Thoracic aorta (tissue), 2 donors: ENCODE measurements at regions not wholly inside any gene's neighbourhood (a gene's known extent, or its start where the extent isn't known, plus 50 kb on each side); places are given as distances from the start of the nearest gene placed in this dataset.
"Not testable (repeated sequence)": the region's sequence is repeated elsewhere in the genome, so short reads cannot be mapped to it uniquely, and the experiment has no call there.

Source experiments
- ATAC-seq: fragments of 150-250 bp; one replicate; pipeline ENCODE4 v1.8.0; 2017; ENCODE audit warnings: low read depth; ENCODE audit not compliant: insufficient number of reproducible peaks, low FRiP score
- DNase-seq: peaks from one replicate; pipeline ENCODE4 v3.0.0-alpha.2; 2020; ENCODE audit warnings: low spot score
- H3K27ac ChIP-seq, 2 donors: fragments of 200-600 bp; sonication (generic); 1 replicate in 1 of 2; 2 replicates in 1 of 2; pipeline ENCODE4 v1.5.1; 2016; ENCODE audit warnings: mild to moderate bottlenecking in 2 of 2, moderate library complexity in 2 of 2
- H3K27me3 ChIP-seq: fragments of 200-600 bp; sonication (generic); replicated peaks from 2 replicates; pipeline ENCODE4 v1.6.0; 2016; ENCODE audit warnings: mild to moderate bottlenecking; ENCODE audit not compliant: insufficient read depth
- H3K36me3 ChIP-seq: fragments of 200-600 bp; sonication (generic); one replicate; pipeline ENCODE4 v1.5.1; 2016
- H3K4me1 ChIP-seq, 2 donors: fragments of 200-600 bp; sonication (generic); 1 replicate in 1 of 2; 2 replicates in 1 of 2; pipeline versions ENCODE4 v1.5.1 to v1.6.0; 2016; ENCODE audit warnings: low read depth in 2 of 2, mild to moderate bottlenecking in 1 of 2; ENCODE audit not compliant: control insufficient read depth in 1 of 2
- H3K4me3 ChIP-seq: fragments of 200-600 bp; sonication (generic); 2 replicates; pipeline ENCODE4 v1.5.1; 2016; ENCODE audit warnings: mild to moderate bottlenecking
- H3K9me3 ChIP-seq: fragments of 200-600 bp; sonication (generic); 2 replicates; pipeline ENCODE4 v1.5.1; 2016
- TF ChIP-seq, protein P1 (sequence below): fragments of 200-600 bp; sonication (generic); IDR thresholded peaks from one replicate; pipeline ENCODE4 v1.5.1; 2019; ENCODE audit warnings: antibody characterized with exemption

DNA sequence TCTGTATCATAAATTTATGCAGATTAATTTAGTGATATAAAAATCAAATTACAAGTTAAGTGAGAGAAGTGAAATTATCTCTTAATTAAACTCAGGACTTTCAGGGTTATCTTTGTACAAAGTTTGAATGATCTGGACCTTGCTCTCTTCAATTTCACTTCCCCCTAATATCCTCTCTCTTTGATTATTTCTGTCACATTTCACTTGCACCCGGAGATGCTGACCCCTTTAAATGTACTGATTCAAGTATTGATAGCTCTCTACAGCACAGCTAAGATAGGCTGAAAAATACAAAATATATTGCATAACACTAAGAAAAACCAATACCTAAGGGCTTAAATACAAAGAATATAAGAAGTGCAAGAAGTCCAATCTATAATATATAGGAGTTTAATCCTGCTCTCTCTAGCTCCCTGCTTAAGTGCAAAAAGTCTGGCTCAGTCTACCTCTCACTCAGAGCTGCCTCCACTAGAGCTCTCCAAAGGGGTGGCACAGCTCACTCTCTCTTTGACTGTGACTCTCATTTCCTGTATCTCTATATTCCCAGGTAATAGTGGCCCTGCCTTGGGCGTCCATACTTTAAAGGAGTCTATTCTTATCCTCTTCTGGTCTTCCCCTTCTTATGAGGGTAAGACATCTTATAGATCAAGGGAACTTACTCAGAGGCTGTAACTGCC is 588.4 kb downstream of the RFPL4B start:
- ATAC-seq = no peak
- no peak overlapping the region for H3K4me3 ChIP-seq
- H3K27ac ChIP-seq = no peak overlapping the region
- no peaks in the 10 kb centered on the region for H3K27me3 ChIP-seq
- H3K9me3 ChIP-seq = no peaks in the 10 kb centered on the region
- TF ChIP-seq, protein P1, sequence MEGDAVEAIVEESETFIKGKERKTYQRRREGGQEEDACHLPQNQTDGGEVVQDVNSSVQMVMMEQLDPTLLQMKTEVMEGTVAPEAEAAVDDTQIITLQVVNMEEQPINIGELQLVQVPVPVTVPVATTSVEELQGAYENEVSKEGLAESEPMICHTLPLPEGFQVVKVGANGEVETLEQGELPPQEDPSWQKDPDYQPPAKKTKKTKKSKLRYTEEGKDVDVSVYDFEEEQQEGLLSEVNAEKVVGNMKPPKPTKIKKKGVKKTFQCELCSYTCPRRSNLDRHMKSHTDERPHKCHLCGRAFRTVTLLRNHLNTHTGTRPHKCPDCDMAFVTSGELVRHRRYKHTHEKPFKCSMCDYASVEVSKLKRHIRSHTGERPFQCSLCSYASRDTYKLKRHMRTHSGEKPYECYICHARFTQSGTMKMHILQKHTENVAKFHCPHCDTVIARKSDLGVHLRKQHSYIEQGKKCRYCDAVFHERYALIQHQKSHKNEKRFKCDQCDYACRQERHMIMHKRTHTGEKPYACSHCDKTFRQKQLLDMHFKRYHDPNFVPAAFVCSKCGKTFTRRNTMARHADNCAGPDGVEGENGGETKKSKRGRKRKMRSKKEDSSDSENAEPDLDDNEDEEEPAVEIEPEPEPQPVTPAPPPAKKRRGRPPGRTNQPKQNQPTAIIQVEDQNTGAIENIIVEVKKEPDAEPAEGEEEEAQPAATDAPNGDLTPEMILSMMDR = no peak
- H3K4me1 ChIP-seq = peaks cover 0 to 6% of the 10 kb centered on the region in 2 donors
- H3K36me3 ChIP-seq = no peaks in the 10 kb centered on the region
- DNase-seq = no peak

DNA sequence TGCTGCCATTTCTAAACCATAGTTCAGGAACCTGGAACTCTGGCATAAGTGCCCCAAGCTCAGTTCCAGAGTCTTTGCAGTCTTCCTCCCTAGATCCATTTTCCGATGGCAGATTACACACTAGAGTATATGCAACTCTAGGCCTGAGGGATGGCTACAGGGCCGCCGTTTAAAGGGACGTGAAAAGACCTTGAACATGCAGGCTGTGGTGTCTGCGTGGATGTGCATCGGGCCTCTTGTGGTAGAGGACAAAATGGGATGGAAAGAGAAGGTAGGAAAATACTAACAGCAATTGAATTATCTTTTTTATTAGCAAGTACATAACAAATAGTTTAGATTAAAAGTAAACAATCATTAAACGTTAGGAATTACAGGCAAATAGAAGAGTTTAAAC is 588.9 kb downstream of the RFPL4B start:
- TF ChIP-seq, protein P1 = no peak
- H3K4me1 ChIP-seq = peaks cover 0 to 6% of the 10 kb centered on the region in 2 donors
- no peaks in the 10 kb centered on the region for H3K27me3 ChIP-seq

DNA sequence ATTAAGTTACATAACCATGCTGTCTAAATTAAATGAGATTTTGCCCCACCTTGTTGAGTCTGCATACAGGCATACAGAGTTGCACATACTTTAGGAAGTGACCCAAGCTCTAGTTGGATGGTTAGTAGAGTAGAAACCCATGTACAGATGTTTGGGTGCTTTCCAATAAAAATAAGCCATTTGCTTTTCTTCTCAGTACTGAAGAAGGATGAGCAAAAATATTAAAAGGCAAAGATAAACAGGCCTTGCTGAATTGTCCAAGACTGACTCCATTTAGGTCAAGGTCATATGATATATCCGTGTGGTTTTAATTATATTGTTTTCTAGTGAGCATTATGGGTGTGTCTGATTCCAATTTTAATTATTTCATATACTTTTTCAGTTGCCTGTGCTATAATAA is 589.4 kb downstream of the RFPL4B start:
- Histone ChIP-seq H3K9me3 (no peaks in the 10 kb centered on the region), H3K27ac (no peak overlapping the region), H3K27me3 (no peaks in the 10 kb centered on the region), H3K36me3 (no peaks in the 10 kb centered on the region), H3K4me3 (no peak overlapping the region), H3K4me1 (peaks cover 2 to 8% of the 10 kb centered on the region in 2 donors)
- DNase-seq = no peak
- ATAC-seq = no peak
- TF ChIP-seq, protein P1 = no peak

More for the DNA sequence above, 588.9 kb downstream of the RFPL4B start:
- DNase-seq (no peak), ATAC-seq (no peak)
- no peaks in the 10 kb centered on the region for H3K36me3 ChIP-seq
- H3K4me3 ChIP-seq = no peak overlapping the region
- H3K9me3 ChIP-seq = no peaks in the 10 kb centered on the region
- H3K27ac ChIP-seq = no peak overlapping the region

DNA sequence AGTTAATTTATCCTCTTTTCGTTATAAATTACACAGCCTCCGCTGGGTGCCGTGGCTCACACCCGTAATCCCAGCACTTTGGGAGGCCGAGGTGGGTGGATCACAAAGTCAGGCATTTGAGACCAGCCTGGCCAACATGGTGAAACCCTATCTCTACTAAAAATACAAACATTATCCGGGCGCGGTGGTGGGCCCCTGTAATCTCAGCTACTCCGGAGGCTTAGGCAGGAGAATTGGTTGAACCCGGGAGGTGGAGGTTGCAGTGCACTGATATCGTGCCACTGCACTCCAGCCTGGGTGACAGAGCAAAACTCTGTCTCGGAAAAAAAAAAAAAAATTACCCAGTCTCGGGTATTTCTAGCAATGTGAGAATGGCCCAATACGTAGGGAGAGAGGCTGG is 590.6 kb downstream of the RFPL4B start:
- not testable (repeated sequence) for H3K27ac ChIP-seq, H3K9me3 ChIP-seq, H3K36me3 ChIP-seq, H3K27me3 ChIP-seq, H3K4me1 ChIP-seq, DNase-seq, ATAC-seq, H3K4me3 ChIP-seq

DNA sequence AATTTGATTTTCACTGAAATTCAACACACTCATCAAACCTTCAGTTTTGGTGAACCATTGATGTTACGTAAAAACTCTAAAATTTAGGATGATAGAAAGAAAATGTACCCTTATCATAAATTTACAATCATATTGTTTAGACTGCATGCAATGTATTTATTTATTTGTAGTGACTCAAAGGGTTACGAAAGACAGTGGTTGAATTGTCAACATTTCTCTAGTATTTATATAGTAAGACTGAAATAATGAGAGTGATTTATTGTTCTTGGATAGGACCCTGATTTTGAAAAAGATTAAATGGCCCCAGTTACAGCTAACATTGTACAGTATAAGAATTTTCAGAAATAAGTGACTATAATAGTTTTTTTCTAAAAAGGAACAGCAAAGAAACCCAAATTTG is 591.5 kb downstream of the RFPL4B start:
- Histone ChIP-seq H3K4me1 (peaks cover 3 to 5% of the 10 kb centered on the region in 2 donors), H3K36me3 (no peaks in the 10 kb centered on the region), H3K27ac (no peak overlapping the region), H3K27me3 (no peaks in the 10 kb centered on the region), H3K9me3 (no peaks in the 10 kb centered on the region), H3K4me3 (no peak overlapping the region)
- DNase-seq = no peak
- ATAC-seq = no peak
- TF ChIP-seq, protein P1 = no peak

DNA sequence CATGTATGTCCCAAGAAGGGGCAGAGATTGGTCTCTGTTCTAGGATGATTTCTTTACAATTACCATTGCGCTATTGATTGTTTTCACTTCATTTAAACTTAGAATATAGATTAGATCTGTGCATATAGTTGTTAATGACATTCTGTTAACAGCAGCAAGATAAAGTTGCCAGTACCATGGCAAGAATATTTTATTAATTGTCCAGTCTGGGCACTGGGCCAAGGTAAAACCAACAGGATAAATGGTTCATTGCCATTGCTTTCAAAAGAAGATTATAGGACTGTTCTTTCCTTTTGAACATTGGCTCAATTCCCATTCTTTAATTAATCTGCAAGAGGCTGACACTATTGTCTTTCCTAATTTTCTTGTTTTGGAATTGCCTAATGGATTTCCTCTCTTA is 592.4 kb downstream of the RFPL4B start:
- no peak overlapping the region for H3K27ac ChIP-seq
- TF ChIP-seq, protein P1 = no peak
- ATAC-seq (no peak), DNase-seq (no peak)
- H3K9me3 ChIP-seq = no peaks in the 10 kb centered on the region
- no peaks in the 10 kb centered on the region for H3K36me3 ChIP-seq
- no peaks in the 10 kb centered on the region for H3K27me3 ChIP-seq
- no peak overlapping the region for H3K4me3 ChIP-seq
- H3K4me1 ChIP-seq = peaks cover 3 to 5% of the 10 kb centered on the region in 2 donors
